SU-DHL-6 (cell line): ENCODE measurements at regions not wholly inside any gene's neighbourhood (a gene's known extent, or its start where the extent isn't known, plus 50 kb on each side); places are given as distances from the start of the nearest gene placed in this dataset.

Experiments
- EZH2phosphoT487 ChIP-seq: fragments of 200-600 bp; sonication (generic), shearing (Covaris generic); conservative IDR thresholded peaks from 2 replicates; pipeline ENCODE4 v1.6.1; 2018; ENCODE audit warnings: mild to moderate bottlenecking, antibody characterized with exemption, low read length, moderate library complexity, mixed read lengths
- TF ChIP-seq, protein P1 (sequence below): fragments of 200-600 bp; sonication (generic); IDR thresholded peaks from one replicate; pipeline ENCODE4 v1.5.1; 2017; ENCODE audit warnings: antibody characterized with exemption, mild to moderate bottlenecking, low read length, moderate library complexity; ENCODE audit not compliant: insufficient read depth, poor library complexity, severe bottlenecking

DNA sequence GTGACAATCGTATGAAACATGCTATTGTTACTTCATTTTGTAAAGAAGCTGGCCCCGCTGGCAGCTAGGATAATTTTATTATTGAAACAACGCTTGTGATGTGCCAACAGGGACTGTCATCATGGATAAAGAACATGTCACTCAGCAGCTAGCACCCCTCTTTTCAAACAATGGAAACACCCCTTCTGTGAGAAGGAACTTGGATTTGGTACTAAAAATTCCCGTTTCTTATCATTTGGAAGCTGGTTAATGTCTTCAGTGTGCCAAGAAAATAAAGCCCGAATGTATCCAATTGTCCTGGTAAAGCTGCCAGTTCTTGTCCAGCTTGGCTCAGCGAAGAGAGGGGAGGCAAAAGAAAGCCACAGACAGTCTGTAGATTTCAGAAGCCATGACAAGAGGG lies 186.6 kb downstream of the PHLDA1 start:
- TF ChIP-seq, protein P1, sequence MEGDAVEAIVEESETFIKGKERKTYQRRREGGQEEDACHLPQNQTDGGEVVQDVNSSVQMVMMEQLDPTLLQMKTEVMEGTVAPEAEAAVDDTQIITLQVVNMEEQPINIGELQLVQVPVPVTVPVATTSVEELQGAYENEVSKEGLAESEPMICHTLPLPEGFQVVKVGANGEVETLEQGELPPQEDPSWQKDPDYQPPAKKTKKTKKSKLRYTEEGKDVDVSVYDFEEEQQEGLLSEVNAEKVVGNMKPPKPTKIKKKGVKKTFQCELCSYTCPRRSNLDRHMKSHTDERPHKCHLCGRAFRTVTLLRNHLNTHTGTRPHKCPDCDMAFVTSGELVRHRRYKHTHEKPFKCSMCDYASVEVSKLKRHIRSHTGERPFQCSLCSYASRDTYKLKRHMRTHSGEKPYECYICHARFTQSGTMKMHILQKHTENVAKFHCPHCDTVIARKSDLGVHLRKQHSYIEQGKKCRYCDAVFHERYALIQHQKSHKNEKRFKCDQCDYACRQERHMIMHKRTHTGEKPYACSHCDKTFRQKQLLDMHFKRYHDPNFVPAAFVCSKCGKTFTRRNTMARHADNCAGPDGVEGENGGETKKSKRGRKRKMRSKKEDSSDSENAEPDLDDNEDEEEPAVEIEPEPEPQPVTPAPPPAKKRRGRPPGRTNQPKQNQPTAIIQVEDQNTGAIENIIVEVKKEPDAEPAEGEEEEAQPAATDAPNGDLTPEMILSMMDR, result no peak
- TF ChIP-seq EZH2phosphoT487, result no peak
